Body of pancreas (tissue), 4 donors: ENCODE measurements at regions not wholly inside any gene's neighbourhood (a gene's known extent, or its start where the extent isn't known, plus 50 kb on each side); places are given as distances from the start of the nearest gene placed in this dataset.

Experiments
- ATAC-seq: fragments of 150-250 bp; one replicate; pipeline ENCODE4 v1.9.1; 2016
- DNase-seq, 4 donors: peaks; one replicate each; pipeline ENCODE4 v3.0.0-alpha.2; 2019
- H3K27ac ChIP-seq, 4 donors: fragments of 200-600 bp; sonication (generic); 1 replicate in 3 of 4; 2 replicates in 1 of 4; pipeline versions ENCODE4 v1.5.1 to v1.6.1; 2016 to 2019; ENCODE audit warnings: mild to moderate bottlenecking in 1 of 4, mixed read lengths in 1 of 4, moderate library complexity in 1 of 4
- H3K27me3 ChIP-seq, 2 donors: fragments of 200-600 bp; sonication (generic); one replicate each; pipeline ENCODE4 v1.6.0; 2016; ENCODE audit warnings: mild to moderate bottlenecking in 1 of 2
- H3K36me3 ChIP-seq, 2 donors: fragments of 200-600 bp; sonication (generic); replicated peaks in 1 of 2; 2 replicates each; pipeline ENCODE4 v1.5.1; 2016; ENCODE audit warnings: low read depth in 2 of 2; ENCODE audit not compliant: insufficient read depth in 1 of 2
- H3K4me1 ChIP-seq: fragments of 200-600 bp; sonication (generic); one replicate; pipeline ENCODE4 v1.6.0; 2016
- H3K4me3 ChIP-seq, 2 donors: fragments of 200-600 bp; sonication (generic); 1 replicate in 1 of 2; 2 replicates in 1 of 2; pipeline ENCODE4 v1.5.1; 2016 to 2019
- H3K9me3 ChIP-seq, 3 donors: fragments of 200-600 bp; sonication (generic); 1 replicate in 2 of 3; 2 replicates in 1 of 3; pipeline ENCODE4 v1.5.1; 2016
- CTCF ChIP-seq, 7 experiments: fragments of 450-650 bp in 4 of 7; fragments of 200-600 bp in 3 of 7; sonication (generic) in 3 of 7; IDR thresholded peaks; one replicate each; pipeline ENCODE4 v1.5.1; 2016 to 2019; ENCODE audit warnings: antibody characterized with exemption in 7 of 7
- POLR2A ChIP-seq, 3 donors: fragments of 450-650 bp; IDR thresholded peaks; one replicate each; pipeline ENCODE4 v1.6.1; 2016; ENCODE audit warnings: antibody characterized with exemption in 3 of 3, mild to moderate bottlenecking in 2 of 3
- WGBS, 2 donors: methylation state at CpG; one replicate each; pipeline ENCODE4 v1.1.5; 2017; 5-methylcytosine and 5-hydroxymethylcytosine counted together
- intact Hi-C: fragments of 100-400 bp; cut with DNase I; formaldehyde crosslinking; loops from one replicate; pipeline ENCODE4 v1.15.1; 2023

DNA sequence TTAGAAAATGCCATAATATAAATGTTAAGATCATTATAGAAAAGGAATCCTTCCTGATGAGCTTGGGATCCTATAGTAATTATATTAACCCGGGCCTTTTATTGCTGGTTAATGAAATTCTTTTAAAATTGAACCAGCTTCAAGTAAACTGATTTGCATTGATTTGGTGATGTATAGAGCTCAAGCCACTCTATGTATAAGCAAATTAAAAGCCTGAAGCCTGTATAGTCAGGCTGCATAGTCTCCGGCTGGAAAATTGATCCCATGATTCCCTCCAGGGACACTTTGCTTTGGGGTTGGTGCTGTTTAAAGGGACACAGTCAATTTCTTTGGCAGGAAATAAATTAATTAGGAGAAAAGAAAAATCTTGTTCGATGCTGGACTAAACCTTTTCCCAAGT, 199.1 kb downstream of the HERPUD2 start:
- no peaks in the 10 kb centered on the region for H3K9me3 ChIP-seq
- no peak for DNase-seq
- no peak for ATAC-seq
- H3K27ac ChIP-seq, result no peak overlapping the region
- no peaks in the 10 kb centered on the region for H3K36me3 ChIP-seq
- no peak overlapping the region for H3K4me3 ChIP-seq
- whole genome bisulfite sequencing, 2 donors, result 62 to 67% methylated on average over 3 of the region's 3 CpGs
- TF ChIP-seq POLR2A (IDR thresholded peaks at IDR 0.05) (no peak), CTCF (IDR thresholded peaks at IDR 0.05) (no peak)
- intact Hi-C loops, result no loop called here
- H3K4me1 ChIP-seq, result no peaks in the 10 kb centered on the region
- no peaks in the 10 kb centered on the region for H3K27me3 ChIP-seq

- Histone ChIP-seq H3K4me1 (no peaks in the 10 kb centered on the region), H3K27ac (no peak overlapping the region), H3K27me3 (no peaks in the 10 kb centered on the region), H3K4me3 (no peak overlapping the region), H3K9me3 (no peaks in the 10 kb centered on the region), H3K36me3 (no peaks in the 10 kb centered on the region)
- ATAC-seq (no peak), DNase-seq (no peak)
- intact Hi-C loops, result no loop called here
- TF ChIP-seq CTCF (IDR thresholded peaks at IDR 0.05) (no peak), POLR2A (IDR thresholded peaks at IDR 0.05) (no peak)
- WGBS, 2 donors, result 64 to 79% methylated on average over 2 of the region's 2 CpGs
Measured at GRCh38 chr7:35495377-35495776, 199.6 kb downstream of the HERPUD2 start.

- intact Hi-C loops, result no loop called here
- Histone ChIP-seq H3K27ac (no peak overlapping the region), H3K36me3 (no peaks in the 10 kb centered on the region), H3K4me1 (no peaks in the 10 kb centered on the region), H3K4me3 (no peak overlapping the region), H3K9me3 (no peaks in the 10 kb centered on the region), H3K27me3 (no peaks in the 10 kb centered on the region)
- 47 to 54% methylated on average over 3 of the region's 3 CpGs for WGBS, 2 donors
- ATAC-seq, result no peak
- DNase-seq, result no peak
- TF ChIP-seq CTCF (IDR thresholded peaks at IDR 0.05) (no peak), POLR2A (IDR thresholded peaks at IDR 0.05) (no peak)
Measured at GRCh38 chr7:35494407-35494806, 200.5 kb downstream of the HERPUD2 start.

DNA sequence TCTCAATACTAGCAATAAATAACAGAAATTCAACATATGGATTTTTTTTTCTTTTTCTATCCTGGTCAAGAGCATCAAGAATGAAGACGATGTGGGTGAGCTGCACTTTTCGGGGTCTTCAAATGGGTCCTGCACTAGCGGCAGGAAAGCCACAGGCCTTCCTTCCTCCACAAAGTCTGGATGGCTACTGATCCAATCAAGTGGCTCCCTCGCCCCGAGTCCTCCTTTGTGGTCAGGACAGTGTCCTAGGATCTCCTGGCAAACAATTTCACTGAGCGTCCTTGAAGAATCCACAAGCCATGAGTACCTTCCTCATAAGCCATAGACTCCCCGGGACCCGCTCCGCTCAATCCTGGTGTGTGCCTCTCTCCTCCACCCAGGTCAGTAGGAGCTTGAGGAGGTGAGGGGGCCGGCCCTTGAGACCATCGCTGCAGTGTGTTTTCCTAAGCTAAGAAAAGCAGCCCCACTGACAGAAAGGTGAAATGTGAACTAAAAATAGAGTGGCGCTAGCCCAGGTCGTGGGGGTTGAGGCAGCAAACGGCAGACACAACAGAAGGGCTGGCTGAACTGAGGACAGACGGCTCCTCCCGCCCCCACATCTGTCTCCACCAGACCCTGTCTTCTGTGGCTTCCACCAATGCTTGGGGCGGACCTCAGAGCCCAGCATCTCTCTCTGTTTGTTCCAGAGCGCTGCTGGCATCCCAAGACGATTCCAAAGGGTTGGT, 202.3 kb downstream of the HERPUD2 start:
- DNase-seq, result no peak
- TF ChIP-seq CTCF (IDR thresholded peaks at IDR 0.05) (no peak), POLR2A (IDR thresholded peaks at IDR 0.05) (no peak)
- H3K27ac ChIP-seq, result no peak overlapping the region
- H3K4me3 ChIP-seq, result no peak overlapping the region
- H3K4me1 ChIP-seq, result no peaks in the 10 kb centered on the region
- intact Hi-C loops, result no loop called here
- WGBS, 2 donors, result 69 to 76% methylated on average over 18 to 19 of the region's 19 CpGs
- ATAC-seq, result no peak
- no peaks in the 10 kb centered on the region for H3K36me3 ChIP-seq
- no peaks in the 10 kb centered on the region for H3K27me3 ChIP-seq
- no peaks in the 10 kb centered on the region for H3K9me3 ChIP-seq

DNA sequence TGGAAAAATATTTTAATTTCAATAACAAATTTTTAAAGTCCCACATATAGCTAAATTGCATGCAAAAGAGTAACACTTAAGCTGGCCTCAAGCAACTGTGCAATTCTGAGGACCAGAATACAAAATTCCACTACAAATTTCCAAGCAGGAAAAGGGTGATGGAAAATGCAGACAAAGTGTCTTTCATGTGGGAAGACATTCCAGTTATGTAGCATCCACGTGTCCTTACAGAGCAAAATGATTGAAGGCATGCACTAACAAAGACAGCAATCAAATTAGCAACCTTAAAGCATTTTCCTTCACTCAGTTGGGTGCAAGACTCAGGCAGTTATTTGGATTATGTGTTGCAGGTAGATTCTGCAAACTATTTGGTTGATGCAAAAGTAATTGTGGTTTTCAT, 203.7 kb downstream of the HERPUD2 start:
- no peaks in the 10 kb centered on the region for H3K36me3 ChIP-seq
- DNase-seq (no peak), ATAC-seq (no peak)
- no peaks in the 10 kb centered on the region for H3K4me1 ChIP-seq
- no peaks in the 10 kb centered on the region for H3K9me3 ChIP-seq
- 35 to 48% methylated on average over 1 of the region's 1 CpG for WGBS, 2 donors
- TF ChIP-seq POLR2A (IDR thresholded peaks at IDR 0.05), result no peak
- TF ChIP-seq CTCF (IDR thresholded peaks at IDR 0.05), result no peak
- intact Hi-C loops, result no loop called here
- no peak overlapping the region for H3K27ac ChIP-seq
- no peaks in the 10 kb centered on the region for H3K27me3 ChIP-seq
- no peak overlapping the region for H3K4me3 ChIP-seq
